ENCODE measurements at regions not wholly inside any gene's neighbourhood (a gene's known extent, or its start where the extent isn't known, plus 50 kb on each side); places are given as distances from the start of the nearest gene placed in this dataset.

GRCh38 chr18:67282796-67283195, 233.7 kb downstream of the DSEL start:
- FAIRE-seq: no peak

- FAIRE-seq: no peak
Observed at GRCh38 chr18:67281746-67282145, 234.8 kb downstream of the DSEL start.

- FAIRE-seq: no peak
Observed at GRCh38 chr18:67280486-67281242, 235.9 kb downstream of the DSEL start.

GRCh38 chr18:67279988-67280387, 236.5 kb downstream of the DSEL start:
- FAIRE-seq: no peak

- no peak for FAIRE-seq
Observed at GRCh38 chr18:67278984-67279383, 237.5 kb downstream of the DSEL start.

- no peak for FAIRE-seq
Observed at GRCh38 chr18:67276638-67277037, 239.9 kb downstream of the DSEL start.

- FAIRE-seq: no peak
Observed at GRCh38 chr18:67273288-67273687, 243.2 kb downstream of the DSEL start.

GRCh38 chr18:67269206-67269605, 247.3 kb downstream of the DSEL start:
- no peak for FAIRE-seq

- FAIRE-seq: no peak
Observed at GRCh38 chr18:67268530-67268929, 248.0 kb downstream of the DSEL start.

- no peak for FAIRE-seq
Observed at GRCh38 chr18:67266246-67267237, 250.0 kb downstream of the DSEL start.

- no peak for FAIRE-seq
Observed at GRCh38 chr18:67265464-67266245, 250.9 kb downstream of the DSEL start.

GRCh38 chr18:67261931-67262552, 254.5 kb downstream of the DSEL start:
- FAIRE-seq: no peak

- no peak for FAIRE-seq
Observed at GRCh38 chr18:67260841-67261240, 255.7 kb downstream of the DSEL start.

GRCh38 chr18:67250776-67251424, 265.6 kb downstream of the DSEL start:
- no peak for FAIRE-seq

- no peak for FAIRE-seq
Observed at GRCh38 chr18:67243799-67244587, 272.5 kb downstream of the DSEL start.

- FAIRE-seq: no peak
Observed at GRCh38 chr18:67242001-67242400, 274.5 kb downstream of the DSEL start.

- no peak for FAIRE-seq
Observed at GRCh38 chr18:67241299-67241698, 275.2 kb downstream of the DSEL start.

GRCh38 chr18:67239826-67240225, 276.7 kb downstream of the DSEL start:
- no peak for FAIRE-seq

- no peak for FAIRE-seq
Observed at GRCh38 chr18:67232991-67233390, 283.5 kb downstream of the DSEL start.

- FAIRE-seq: no peak
Observed at GRCh38 chr18:67232406-67232805, 284.1 kb downstream of the DSEL start.

- FAIRE-seq: no peak
Observed at GRCh38 chr18:67222887-67223286, 293.6 kb downstream of the DSEL start.

Data from G401.6 (cell line).